ENCODE measurements at regions not wholly inside any gene's neighbourhood (a gene's known extent, or its start where the extent isn't known, plus 50 kb on each side); places are given as distances from the start of the nearest gene placed in this dataset.
"Not testable (repeated sequence)": the region's sequence is repeated elsewhere in the genome, so short reads cannot be mapped to it uniquely, and the experiment has no call there.

- not testable (repeated sequence) for TF ChIP-seq CTCF (optimal IDR thresholded peaks at IDR 0.05 in 1 of 3, IDR thresholded peaks at IDR 0.05 in 1 of 3, conservative IDR thresholded peaks at IDR 0.05 in 1 of 3; ENCODE audit: extremely low read depth in 1 of 3, insufficient read depth in 2 of 3, low read length in 3 of 3); EZH2 (IDR thresholded peaks at IDR 0.05; ENCODE audit: low read length)
Observed at GRCh38 chr4:175336570-175336969, 418.4 kb downstream of the ADAM29 start.

Measured in keratinocyte (primary cell).